GM10248 (cell line): ENCODE measurements at regions not wholly inside any gene's neighbourhood (a gene's known extent, or its start where the extent isn't known, plus 50 kb on each side); places are given as distances from the start of the nearest gene placed in this dataset.

Source experiments
- CTCF ChIA-PET: fragments of 300-600 bp; sonication (Branson Sonifier 250); formaldehyde crosslinking; extraction: SDS; loops from one replicate; lab custom pipeline; 2021; ENCODE audit warnings: antibody characterized with exemption; lab: Yijun Ruan, JAX
- POLR2A ChIA-PET: fragments of 350-650 bp; sonication (Branson Sonifier 250); formaldehyde crosslinking; extraction: SDS; loops from one replicate; lab custom pipeline; 2020; ENCODE audit warnings: antibody characterized with exemption; lab: Yijun Ruan, JAX
- DNase-seq: peaks from one replicate; pipeline ENCODE4 v3.0.0; 2012; ENCODE audit errors: extremely low spot score
- TF ChIP-seq, protein P1 (sequence below): IDR thresholded peaks from 2 replicates; pipeline ENCODE4 v1.5.1; 2012; ENCODE audit warnings: mild to moderate bottlenecking, low read depth; ENCODE audit errors: extremely low read depth, missing control alignments, control extremely low read depth

DNA sequence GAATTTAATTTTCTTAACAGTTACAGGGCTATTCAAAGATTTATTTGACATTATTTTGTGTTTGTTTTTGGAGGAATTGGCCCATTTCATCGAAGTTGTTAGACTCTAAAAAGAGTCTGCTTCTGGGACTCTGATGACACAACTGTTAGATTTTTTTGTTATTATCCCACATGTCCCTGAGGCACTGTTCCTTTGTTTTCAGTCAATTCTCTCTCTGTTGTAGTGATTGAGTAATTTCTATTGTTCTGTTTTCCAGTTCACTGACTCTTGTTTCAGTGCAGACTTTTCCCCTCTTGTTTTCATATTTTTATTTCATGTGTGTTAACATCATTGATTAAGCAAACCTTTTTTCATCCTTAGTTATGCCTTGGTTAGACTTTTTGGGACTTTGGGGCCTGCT lies 325.0 kb downstream of the ZNF326 start:
- TF ChIP-seq, protein P1, sequence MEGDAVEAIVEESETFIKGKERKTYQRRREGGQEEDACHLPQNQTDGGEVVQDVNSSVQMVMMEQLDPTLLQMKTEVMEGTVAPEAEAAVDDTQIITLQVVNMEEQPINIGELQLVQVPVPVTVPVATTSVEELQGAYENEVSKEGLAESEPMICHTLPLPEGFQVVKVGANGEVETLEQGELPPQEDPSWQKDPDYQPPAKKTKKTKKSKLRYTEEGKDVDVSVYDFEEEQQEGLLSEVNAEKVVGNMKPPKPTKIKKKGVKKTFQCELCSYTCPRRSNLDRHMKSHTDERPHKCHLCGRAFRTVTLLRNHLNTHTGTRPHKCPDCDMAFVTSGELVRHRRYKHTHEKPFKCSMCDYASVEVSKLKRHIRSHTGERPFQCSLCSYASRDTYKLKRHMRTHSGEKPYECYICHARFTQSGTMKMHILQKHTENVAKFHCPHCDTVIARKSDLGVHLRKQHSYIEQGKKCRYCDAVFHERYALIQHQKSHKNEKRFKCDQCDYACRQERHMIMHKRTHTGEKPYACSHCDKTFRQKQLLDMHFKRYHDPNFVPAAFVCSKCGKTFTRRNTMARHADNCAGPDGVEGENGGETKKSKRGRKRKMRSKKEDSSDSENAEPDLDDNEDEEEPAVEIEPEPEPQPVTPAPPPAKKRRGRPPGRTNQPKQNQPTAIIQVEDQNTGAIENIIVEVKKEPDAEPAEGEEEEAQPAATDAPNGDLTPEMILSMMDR, result no peak
- ChIA-PET POLR2A (no interaction called here), CTCF (interaction anchor here (1.6 kb wide), 1 partner anchor 8 kb away, joined by 5 read pairs; no protein-coding TSS in a partner anchor)
- DNase-seq, result no peak

DNA sequence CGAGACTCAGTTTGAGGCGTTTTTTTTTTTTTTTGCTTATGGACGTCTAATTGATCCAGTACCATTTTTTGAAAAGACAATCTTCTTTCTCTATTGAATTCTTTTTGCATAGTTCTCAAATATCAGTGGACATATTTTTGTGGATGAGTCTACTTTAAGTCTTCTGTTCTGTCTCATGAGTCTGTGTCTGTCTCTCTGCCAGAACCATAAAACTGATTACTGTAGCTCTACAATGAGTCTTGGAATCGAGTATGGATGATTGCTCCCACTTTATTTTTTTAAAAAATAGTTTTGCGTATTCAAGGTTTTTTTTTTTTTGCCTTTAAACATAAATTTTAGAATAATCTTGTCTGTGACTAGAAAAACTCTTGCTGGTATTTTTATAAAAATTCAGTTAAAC lies 323.5 kb downstream of the ZNF326 start:
- ChIA-PET POLR2A (no interaction called here), CTCF (no interaction called here)
- no peak for DNase-seq
- TF ChIP-seq, protein P1, result no peak

DNA sequence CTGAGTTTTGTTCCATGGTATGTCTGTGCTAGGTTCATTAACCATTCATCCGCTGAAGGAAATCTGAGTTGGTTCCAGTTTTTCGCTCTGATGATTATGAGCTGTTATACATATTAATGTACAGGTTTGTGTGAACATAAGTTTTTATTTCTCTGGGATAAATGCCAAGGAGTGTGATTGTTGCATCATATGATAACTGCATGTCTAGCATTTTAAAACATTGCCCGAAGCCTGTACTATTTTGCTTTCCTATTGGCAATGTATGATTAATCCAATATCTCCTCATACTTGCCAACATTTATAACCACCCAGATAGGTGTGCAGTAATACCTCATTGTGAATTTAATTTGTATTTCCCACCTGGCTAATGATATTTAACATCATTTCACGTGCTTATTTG lies 322.7 kb downstream of the ZNF326 start:
- ChIA-PET POLR2A (no interaction called here), CTCF (no interaction called here)
- DNase-seq, result no peak
- TF ChIP-seq, protein P1, result no peak

DNA sequence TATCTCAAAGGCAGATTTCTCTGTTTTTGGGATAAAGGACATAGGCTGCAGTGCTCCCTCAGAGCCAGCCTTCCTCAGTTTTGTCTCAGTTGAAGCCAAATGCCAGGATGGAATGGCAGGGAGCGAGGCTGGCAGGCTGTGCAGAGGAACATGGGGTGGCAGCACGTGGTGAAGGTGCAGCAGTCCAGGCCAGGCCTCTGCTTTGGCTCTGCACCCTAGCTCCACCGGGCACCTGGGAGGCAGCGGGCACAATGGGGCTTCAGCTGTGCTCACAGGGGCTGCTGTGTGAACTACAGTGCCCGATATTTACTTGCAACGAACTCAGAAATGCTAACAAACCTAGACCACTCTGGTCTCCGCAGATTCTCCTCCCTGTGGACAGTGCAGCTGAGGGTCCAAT lies 319.6 kb downstream of the ZNF326 start:
- DNase-seq, result no peak
- CTCF ChIA-PET, result no interaction called here
- TF ChIP-seq, protein P1, result no peak
- POLR2A ChIA-PET, result no interaction called here

DNA sequence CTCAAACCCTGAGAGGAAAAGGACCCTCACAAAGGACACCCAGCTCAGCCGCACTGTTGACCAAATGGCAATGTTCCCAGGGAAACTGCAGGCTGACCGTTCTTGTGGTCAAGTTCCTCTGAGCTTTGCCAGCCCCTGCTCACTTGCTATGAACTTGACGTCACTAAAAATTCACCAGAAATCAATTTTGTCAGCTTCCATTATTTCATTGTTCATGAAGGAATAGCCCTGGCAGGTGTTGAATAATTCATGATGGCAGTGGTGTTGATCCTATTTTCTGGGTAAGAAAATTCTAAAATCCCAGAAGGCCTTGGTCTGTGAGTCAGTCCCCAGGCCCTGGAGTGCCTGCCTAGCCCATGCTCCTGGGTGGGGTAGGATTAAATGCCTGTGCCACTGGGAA lies 318.9 kb downstream of the ZNF326 start:
- ChIA-PET CTCF (no interaction called here), POLR2A (no interaction called here)
- TF ChIP-seq, protein P1, result no peak
- no peak for DNase-seq

DNA sequence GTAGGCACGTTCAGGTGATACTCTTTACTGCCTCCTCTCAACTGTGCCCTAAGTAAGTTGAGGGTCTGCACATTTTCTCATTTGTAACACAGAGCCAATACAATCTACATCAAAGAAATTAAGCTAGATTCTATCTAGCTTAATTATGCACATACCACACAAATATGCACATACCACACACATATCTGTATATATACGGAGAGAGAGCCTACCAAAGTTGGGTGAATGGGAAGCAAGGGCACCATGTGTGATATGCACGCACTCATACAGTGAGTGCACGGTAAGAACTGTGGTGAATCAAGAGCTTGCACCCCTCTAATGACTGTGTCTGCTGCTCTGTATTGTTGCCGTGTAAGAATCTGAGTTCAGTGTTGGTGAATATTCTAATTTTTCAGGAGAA lies 314.9 kb downstream of the ZNF326 start:
- TF ChIP-seq, protein P1, result no peak
- CTCF ChIA-PET, result no interaction called here
- DNase-seq, result no peak
- POLR2A ChIA-PET, result no interaction called here

DNA sequence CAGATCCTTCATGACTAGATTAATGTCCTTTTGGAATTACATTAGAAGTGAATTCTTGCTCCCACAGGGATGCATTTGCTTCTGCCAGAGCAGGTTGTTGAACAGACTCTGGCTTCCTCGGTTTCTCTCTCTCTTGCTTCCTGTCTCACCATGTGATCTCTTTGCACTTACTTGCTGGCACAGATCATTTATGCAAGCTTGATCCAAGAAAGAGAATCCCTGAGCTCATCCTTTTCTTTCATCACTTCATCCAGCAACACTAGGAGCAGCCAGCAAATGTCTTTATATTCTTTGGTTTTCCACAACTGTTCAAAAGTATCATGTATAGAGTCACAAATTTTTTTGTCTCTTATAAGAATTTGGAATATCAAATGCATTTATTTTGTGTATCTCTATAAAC lies 313.5 kb downstream of the ZNF326 start:
- TF ChIP-seq, protein P1, result no peak
- ChIA-PET POLR2A (no interaction called here), CTCF (interaction anchor here (1.1 kb wide), 1 partner anchor 29 kb away, joined by 3 read pairs; no protein-coding TSS in a partner anchor)

More for the DNA sequence above, 313.5 kb downstream of the ZNF326 start:
- DNase-seq, result no peak
